ENCODE measurements at regions not wholly inside any gene's neighbourhood (a gene's known extent, or its start where the extent isn't known, plus 50 kb on each side); places are given as distances from the start of the nearest gene placed in this dataset.

GRCh38 chr5:89300426-89300970, 417.5 kb upstream of the MEF2C start:
- no peak for DNase-seq (ENCODE audit: low read depth)

DNA sequence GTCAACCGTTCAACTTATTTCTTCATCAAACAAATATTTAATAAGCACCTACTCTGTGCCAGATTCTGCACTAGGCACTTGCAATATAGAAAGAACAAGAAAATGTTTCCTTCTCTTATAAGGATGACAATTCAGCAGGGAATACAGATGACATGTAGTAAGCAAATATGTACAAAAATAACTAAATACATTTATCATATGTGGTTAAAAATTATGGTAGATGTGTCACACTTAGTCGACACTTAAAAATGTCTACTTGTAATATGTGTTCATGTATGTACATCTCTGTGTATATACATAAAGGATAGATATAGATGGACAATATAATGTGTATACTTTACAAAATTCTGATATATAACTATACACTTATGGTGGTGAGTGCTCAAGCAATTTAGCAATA, 417.0 kb upstream of the MEF2C start:
- DNase-seq (ENCODE audit: low read depth) = no peak

DNA sequence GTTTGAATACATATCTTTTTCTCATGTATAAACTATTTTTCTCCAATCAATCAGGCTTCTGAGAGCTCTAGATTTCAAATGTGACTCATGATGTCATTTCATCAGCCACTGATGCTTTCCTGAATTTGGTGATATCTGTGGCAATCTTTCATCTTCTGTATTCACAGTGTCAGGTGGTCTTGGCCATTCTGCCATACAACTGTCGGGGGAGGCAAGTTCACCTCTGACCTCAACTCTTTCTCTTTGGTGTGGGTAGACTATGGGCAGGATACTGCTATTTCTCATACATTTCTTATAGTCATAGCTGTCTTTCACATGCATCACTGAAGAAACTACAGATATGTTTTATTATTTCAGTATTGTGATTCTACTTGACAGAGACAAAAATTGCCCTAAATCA, 414.1 kb upstream of the MEF2C start:
- DNase-seq (ENCODE audit: low read depth) = no peak

DNA sequence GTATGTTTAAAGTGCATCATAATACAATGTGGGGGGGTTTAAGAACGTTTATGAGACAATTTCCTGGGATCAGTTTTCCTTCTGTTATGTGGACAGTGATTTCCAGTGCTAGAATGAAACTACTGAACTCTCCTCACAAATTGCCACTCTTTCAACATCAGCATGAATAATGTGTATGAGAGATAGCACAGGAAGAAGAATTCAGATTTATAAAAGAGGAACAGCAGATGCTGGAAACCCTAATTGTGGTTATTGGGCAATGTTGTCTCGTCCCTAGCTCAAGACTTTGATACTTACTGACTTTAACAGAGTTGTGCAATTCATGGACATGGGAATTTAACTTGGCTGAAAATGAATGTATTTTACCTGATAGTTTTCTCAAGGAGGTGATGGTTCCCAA, 410.8 kb upstream of the MEF2C start:
- DNase-seq (ENCODE audit: low read depth) = no peak

DNA sequence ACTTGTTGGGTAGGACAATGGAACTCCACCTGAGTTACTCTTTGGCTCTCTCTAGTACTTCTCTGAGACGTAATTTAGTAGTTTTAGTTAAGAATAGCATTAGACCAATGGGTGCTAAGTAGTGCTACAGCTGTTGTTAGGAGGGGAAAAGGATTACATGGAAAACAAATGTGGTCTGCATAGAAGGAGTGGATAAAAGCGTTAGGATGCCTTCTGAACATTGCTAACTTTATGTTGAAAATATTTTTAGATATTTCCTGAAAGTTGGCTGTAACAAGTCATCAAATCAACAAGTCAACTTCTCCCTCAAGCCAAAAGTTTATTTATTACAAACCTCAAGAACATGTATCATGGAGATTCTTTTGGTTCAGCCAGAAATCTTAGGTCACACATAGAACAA, 409.5 kb upstream of the MEF2C start:
- no peak for DNase-seq (ENCODE audit: low read depth)

- DNase-seq (ENCODE audit: low read depth) = no peak
Measured at GRCh38 chr5:89289604-89290003, 406.6 kb upstream of the MEF2C start.

DNA sequence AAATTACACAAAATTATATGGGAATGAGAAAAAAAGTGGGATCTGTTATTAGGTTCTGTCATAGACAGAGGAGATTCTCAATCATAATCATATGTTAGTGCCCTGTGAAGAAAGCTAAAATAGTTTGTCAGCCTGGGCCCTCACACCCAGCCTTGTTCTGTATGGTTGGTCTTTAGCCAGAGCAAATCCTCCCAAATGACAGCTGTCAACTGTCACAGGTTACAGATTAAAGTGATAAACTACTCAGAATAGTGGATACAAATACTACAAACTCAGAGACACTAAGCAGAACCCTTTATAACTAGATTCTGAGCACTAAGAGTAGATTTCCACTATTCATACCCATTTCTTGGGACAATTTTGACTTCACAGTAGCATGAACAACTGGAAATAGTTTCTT, 405.0 kb upstream of the MEF2C start:
- DNase-seq (ENCODE audit: low read depth) = no peak

- DNase-seq (ENCODE audit: low read depth) = no peak
Measured at GRCh38 chr5:89286320-89286719, 403.3 kb upstream of the MEF2C start.

GRCh38 chr5:89283728-89284493, 400.9 kb upstream of the MEF2C start:
- DNase-seq (ENCODE audit: low read depth) = no peak

DNA sequence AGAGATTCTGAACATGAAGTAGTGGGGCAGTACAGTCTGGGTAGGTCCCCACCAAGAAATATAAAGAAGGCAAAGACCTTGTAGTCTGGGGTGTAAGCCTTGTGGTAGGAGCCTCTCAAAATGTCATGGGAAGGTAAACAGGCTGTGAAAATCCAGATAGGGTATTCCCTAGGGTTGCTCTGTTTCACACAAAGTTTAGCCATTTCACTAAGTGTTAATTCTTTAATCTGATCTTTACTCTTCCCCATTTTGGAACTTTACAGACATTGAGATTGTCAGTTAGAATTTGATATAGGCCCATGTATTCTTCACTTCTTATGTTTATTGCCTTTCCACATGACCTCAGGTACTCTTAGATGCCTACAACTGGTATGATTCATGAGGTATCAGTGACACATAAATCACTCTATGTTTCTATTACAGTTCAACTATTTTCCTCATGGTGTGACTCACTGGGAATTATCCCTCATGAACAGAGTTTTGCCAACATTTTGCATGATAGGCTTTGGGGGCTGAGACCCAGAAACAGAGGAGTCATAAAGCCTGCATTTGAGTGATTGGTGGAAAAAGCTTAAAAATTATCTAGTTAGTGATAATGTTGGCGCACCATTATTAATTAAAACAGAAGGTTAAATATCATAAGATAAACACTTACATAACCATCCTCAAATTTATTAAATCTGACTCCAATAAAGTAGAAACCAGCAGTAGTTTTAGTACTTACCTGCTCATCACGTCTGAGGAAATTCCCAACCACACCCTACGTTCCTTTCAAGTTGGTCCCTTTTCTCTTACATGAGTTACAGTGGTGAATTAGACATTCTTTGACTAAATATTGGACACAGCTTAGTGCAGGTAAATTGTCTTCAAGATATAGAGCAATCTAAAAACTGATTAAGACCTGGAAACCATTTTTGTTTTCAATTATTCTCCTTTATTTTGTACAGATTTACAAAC, 399.8 kb upstream of the MEF2C start:
- no peak for DNase-seq (ENCODE audit: low read depth)

DNA sequence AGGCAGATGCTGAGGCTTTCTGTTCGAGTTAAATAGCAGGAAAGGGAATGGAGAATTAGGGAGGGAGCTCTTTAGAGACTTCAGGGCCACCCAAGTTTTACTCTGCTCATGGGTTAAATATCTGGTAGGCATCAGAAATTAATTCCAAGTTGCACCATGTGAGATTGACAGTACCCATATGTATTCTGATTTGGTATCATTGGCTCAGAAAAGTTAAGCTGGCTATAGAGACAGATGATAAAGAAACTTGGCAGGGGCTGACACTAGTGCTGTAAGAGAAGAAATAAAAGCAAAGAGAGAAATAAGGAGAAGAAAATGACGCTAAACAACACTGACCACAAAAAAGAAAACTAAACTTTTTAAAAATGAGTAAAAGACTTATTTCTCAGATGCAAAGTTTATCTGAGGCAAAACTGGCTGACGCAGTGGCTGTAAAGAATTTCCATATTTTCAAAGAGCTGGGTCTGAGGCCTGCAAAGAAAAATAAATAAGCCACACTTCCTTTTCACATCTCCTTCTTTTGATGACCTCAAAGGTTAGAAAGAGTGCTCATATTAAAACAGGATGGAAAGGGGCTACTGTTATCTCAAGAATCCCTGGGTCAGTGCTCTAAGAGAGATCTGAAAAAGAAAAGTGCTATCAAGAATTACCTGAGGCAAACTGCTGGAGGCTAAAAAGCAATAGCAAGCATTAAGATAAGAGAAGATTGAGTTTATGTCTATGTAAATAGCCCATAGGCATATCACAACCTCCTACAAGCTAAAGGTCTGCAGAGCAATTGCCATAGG, 399.0 kb upstream of the MEF2C start:
- DNase-seq (ENCODE audit: low read depth) = no peak

DNA sequence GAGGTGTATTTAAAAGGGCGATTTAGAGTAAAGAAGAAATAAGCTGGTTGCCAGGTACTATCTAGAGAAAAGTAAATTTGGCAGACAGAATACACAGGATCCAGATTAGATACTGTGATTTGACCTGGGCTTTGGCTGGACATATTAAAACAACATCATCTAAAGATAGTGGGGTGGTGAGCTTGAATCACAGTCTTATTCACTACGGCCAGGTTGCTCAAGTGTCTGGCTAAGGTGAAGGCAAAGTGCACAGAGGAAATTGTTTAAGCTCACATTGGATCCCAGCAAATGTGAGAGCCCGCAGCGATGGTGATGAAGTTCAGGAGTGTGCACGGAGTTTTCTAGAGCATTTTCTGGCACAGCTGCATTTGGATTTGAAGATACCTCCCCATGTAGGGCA, 398.2 kb upstream of the MEF2C start:
- no peak for DNase-seq (ENCODE audit: low read depth)

DNA sequence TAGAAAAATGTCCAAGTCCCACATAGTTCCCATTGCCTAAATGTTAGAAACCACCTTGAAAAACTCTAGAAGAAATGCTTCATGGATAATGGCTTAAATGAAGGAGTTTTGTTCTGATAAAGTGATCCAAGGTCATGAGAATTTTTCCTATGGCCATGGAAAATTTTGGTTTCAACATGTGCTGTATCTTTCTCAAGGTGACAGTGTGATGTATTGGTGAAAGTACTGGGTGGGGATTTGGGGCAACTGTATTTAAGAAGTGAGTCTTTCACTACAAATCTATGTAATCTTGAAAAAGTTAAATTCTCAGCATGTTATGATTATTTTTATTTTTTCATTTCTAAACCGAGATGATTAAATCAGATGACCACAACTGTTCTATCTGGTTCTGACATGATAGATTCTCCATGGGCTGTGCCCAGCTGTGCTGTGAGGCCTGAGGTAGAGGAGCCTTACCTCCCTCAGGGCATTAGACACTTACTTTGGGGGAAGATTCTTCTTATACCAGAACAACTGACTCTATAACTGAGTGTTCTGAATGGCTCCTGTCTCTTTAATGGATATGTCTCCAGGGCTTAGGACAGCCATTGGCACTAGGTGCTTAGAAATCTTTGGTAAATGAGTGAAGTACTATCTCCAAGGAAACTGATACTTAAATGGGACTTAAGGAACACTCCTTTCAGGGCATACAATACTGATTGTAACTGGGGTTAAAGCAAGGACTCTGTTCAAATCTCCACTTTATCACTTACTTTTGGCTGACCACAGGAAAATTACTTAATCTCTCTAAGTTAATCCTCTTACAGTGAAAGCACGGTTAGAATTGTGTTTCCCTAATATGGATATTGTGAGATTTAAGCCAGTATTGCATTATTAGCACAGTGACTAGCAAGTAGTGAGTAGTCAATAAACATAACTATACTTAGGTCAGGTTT, 397.4 kb upstream of the MEF2C start:
- no peak for DNase-seq (ENCODE audit: low read depth)

GRCh38 chr5:89279391-89280036, 396.5 kb upstream of the MEF2C start:
- DNase-seq (ENCODE audit: low read depth) = no peak

GRCh38 chr5:89277816-89278215, 394.8 kb upstream of the MEF2C start:
- DNase-seq (ENCODE audit: low read depth) = no peak

GRCh38 chr5:89276566-89277305, 393.8 kb upstream of the MEF2C start:
- no peak for DNase-seq (ENCODE audit: low read depth)

- no peak for DNase-seq (ENCODE audit: low read depth)
Measured at GRCh38 chr5:89275066-89275855, 392.3 kb upstream of the MEF2C start.

DNA sequence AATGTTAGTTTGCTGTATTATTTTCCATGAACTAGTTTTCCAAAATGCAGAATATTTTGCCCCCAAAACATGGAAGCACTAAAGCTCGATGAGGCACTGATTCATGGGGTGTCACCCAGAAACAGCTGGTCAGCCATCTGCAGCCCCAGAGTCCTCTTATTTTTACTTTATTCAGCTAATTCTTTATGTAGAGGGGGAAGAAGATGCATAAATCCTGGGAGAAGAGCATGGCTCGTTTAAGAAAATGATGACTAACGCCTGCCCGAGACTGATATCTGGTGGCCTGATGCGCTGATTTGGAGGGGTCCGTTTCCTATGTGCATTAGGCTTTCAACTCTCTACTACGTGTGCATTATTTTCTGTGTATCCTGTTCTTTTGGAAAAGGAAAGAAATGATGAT, 390.3 kb upstream of the MEF2C start:
- no peak for DNase-seq (ENCODE audit: low read depth)

DNA sequence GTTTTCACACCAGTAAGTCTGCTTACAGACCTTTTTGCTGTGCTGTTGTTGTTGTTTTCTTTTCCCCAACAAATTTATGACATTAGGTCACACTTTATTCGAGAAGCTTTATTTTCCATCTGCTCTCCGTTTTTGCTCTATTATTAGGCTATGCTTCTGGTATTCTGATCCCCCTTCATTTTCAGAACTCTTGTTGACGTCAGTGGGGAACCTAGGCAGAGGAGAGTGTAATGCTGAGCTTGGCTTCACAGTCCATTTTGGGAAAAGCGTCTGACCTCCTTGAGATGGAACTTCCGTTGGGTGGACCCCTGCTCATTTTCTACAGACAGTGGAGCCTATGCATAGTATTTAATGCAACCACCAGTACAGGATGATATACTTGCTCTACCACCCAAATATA, 387.9 kb upstream of the MEF2C start:
- no peak for DNase-seq (ENCODE audit: low read depth)

All from HS-27A (cell line).